ENCODE measurements at regions not wholly inside any gene's neighbourhood (a gene's known extent, or its start where the extent isn't known, plus 50 kb on each side); places are given as distances from the start of the nearest gene placed in this dataset.

DNA sequence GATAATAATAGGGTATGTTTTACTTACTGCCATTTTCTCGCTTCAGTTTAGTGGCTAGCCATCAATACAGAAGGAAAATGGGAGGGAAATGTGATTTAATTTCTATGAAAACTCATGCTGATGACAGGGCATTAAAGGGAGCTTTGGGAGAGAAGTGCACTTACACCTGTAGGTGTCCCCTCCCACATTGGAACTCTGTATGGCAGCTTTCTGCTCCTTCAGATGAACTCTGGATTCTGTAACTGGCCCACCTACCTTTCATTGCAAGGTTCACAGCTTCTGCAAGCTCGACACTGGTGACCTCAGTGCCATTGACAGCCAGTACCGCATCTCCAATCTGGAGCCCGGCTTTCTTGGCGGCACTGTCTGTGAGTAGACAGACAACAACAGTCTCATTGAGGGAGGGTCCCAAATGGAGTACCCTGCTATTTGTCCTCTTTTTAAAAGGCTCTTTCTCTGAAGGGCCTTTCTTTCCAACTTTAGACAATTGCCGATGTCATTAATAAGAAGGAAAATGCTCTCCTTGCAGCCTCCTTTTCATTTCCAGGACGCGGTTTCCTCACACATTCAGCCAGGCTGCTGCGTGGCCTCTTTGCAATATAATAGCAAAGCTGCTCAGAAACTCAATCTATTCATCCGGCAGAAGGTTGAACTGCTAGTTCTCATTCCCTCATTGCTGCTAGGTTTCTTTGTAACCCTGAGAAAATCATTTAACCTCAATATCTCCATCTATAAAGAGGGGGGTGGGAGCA is 63.6 kb downstream of the NUDT12 start:
- DNase-seq, result no peak

DNA sequence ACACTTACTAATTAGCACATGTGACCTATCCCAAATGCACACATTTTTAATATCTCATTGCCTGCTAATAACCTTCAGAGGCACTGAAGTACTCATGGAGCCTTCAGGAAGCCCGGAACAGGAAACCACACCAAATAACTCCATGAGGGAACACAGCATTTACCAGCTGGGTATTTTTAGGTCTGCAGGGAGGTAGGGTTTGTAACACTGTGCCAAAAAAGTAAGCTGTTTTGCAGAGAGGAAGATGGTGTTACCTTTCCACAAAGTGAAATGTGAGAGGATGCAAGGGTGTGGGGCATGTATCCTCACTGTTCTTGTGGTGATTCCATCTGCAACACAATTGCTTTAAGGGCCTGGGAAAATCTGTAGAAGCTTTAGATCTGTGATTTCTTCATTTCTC is 64.4 kb downstream of the NUDT12 start:
- DNase-seq, result no peak

DNA sequence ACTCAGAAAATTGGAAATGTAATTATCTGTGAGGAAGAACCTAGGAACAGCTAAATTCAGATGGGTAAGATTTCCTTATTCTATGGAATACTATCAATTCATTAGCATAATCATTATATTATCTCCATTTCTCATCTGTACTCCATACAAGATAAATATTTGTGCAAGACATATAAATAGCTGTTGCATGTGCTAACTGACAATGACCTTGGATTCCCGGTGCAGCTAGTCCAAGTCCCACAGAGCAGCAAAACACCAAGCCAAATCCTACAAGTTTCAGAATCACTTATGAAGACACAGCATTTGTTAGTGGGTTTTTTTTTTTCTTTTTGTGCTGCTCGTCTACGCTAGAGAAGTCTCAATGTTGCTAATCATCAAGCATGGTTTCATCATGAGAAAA is 64.8 kb downstream of the NUDT12 start:
- no peak for DNase-seq

DNA sequence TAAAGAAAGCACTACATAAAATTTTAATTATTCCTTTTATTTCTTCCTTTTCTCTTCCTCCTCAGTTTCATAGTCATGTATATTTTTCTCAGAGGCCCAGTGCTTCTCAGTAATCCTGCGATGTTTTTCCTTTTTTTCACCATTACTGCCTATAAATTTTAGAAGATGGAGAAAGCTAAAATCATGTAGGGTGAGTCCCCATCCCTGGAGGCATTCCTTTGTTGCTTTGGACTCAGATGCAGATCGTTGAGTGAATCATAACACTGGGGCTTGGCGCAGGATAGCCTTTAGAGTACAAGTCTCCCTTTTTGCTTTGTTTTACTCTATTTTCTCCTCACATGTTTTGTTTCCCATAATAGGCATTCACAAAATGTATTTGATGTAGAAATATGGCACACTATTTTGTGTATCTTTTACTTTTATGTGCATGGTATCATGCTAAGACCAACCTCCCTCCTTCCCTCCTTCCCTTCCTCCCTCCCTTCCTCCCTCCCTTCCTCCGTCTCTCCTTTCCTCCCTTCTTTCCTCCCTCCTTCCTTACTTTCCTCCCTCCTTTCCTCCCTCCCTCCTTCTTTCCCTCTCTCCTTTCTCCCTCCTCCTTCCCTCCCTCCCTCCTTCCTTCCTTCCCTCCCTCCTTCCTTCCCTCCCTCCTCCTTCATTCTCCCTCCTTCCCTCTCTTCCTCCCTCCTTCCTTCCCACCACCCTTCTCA is 72.4 kb downstream of the NUDT12 start:
- no peak for DNase-seq

DNA sequence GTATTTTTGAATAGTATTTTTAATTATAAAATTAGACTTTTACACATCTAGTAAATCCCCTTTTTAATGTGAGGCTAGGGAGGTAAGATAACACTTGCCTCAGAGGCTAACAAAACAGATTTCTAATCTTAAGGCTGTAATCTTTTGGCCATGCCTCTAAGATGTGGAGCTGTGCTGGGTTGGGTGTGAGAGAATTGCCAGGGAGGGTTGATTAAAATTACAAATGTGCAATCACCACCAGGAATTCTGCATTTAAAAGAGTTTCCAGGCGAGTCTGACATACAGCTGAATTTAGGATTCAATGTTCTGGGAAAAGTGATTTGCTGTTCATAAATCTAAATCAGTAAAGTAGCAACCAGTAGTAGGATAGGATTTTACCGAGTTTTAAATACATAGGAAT is 73.3 kb downstream of the NUDT12 start:
- no peak for DNase-seq

DNA sequence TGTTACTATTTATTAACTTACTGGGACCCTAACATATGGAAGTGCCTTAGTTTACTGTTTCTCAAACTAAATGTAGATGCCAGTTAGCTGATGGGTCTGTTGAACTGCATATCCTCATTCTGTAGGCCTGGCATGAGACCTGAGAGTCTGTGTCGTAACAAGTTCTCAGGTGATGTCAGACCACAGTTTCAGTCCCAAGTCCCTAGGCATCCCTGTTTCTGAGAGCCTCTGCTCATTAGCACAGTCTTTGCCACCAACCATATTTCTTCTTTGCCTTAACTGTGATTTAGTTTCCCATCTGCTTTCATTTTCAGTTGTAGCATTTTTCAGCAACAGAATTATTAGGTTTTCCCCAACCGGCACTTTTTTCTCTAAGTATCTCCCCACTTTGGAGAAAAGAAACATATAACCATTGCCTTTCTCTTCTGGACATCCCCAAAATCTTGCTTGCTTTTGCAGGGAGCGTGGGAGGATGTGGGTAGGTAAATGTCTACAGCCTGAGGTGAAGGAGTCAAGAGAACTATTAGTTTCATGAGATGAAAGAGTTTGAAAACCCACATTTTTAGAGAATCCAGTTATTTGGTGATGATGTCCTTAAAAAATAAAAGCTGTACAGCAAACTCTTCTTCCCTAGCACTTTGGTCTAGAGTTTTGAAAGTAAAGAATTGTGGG is 74.6 kb downstream of the NUDT12 start:
- DNase-seq, result no peak

DNA sequence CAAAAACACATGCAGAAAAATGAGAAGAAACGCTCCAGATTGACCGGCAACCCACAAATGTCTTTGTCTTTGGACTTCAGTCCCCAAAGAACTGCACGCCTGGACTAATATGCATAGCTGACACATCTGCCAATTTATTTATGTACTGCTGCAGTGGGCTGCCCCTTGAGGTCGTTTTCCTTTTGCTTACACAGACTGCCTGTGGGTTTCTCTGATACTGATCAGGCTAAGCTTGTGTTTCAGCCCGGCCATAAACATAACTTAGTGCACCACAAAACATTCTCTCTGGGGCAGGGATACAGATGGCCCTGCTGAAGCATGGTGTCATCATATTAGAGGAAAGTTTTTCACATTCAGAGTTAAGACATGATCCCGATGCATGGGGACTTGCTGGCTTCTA is 75.4 kb downstream of the NUDT12 start:
- DNase-seq, result no peak

DNA sequence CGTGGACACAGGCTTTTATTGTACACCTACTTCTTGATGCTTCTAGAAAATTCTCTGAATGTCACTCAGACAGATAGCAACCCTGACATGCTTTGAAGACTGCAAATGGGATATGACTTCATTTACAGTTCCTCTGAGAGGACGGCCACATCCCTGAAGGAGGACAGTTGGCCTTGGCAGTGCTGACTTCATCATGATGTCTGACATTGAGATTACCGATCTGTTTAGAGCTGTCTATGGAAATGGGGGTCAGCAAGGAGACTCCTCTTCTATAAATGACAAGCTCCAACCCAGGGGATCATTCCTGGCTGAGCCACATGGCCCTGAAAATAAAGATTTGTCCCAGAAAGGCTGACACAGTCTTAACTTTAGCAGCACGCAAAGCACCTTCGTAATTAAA is 75.8 kb downstream of the NUDT12 start:
- DNase-seq, result no peak

DNA sequence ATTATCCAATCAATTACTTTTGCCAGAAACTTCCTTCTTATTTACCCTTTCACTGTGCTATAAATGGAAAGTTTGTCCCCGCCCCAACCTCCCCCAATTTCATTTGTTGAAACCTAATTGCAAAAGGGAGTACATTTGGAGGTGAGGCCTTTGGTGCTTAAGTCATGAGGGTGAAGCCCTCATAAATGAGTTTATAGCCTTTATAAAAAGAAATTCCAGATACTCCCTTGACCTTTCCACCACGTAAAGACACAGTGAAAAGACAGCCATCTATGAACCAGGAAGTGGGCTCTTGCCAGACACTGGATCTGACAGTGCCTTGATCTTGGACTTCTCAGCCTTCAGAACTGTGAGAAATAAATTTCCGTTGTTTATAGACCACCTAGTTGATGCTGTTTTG is 82.3 kb downstream of the NUDT12 start:
- DNase-seq, result no peak

DNA sequence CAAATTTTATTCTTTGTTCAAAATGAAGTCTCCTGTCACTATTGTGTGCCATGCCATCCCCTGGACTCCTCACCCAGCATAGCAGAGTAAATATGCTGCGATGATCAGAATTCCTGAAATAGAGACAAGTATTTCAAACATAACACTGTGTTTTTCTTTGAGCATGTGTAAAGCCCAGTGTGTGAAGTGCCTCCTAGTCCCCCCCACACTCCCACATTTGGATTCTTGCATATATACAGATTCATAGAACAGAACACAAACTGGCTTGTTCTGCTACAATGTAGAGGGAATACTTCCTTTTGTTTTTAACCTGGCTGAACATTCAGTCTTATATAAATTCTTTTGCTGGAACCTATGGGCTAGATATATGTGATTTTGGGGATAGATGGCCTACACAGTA is 84.9 kb downstream of the NUDT12 start:
- no peak for DNase-seq

DNA sequence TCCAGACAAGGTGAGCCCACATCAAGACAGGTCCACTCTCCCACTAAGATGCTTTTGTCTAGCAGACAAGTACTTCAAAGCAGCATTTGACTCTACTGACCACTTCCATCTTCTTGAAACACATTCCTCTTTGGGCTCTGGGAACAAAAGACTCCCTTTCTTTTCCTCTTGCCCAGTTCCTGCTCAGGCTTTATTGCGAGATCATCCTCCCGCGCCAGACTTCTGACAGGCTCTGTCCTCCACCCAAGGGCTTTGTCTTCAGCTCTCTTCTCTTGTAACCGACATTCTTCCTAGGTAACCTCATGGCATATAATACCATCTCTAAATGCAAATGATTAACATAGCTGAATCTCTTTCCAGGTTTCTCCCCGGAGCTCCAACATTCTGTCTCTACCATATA is 85.8 kb downstream of the NUDT12 start:
- DNase-seq, result no peak

DNA sequence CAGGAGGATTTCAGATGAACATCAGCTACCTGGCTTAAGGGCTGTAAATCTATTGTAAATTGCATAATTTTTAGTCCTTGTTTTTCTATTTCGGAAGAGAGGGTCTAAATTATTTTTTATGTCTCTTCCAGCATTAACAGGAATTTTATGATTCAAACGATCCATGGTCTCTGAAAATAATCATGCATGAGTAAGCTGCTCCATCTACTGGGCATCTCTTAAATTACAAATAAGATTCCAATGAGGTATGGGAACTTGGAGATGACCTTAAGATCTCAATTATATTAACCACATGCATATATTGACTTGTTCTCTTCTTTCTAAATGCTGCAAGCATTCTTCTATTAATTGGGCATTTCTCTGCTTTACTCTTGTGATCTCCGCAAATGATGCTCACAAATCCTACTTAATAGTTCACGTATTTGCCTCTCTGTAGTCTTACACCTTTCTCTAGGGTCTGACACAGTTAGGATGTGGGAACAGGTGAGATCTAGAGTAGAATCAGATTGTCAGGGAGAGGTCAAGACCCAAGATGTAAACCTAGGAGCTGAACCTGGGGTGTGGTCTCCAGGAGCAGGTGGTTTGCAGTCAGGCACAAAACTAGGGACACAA is 86.9 kb downstream of the NUDT12 start:
- peak; percentile 36 for DNase-seq

DNA sequence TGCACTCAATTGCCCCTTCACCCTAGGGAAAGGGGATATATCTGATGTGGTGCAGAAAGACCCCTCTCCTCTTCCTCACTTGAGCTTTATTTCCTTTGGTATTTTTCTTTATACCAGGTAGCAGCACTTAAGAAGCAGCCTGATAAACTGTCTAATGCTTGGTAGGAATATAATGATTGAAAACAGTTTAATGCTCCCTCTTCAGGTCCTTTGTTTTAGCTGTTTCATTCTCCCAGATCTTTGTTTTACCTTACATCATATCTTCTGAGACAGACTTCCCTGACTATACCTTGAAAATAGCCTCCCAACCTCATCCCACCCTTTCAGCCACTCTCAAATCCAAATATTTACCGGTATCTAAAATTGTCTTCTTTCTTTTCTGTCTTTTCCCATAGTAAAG is 87.9 kb downstream of the NUDT12 start:
- no peak for DNase-seq

DNA sequence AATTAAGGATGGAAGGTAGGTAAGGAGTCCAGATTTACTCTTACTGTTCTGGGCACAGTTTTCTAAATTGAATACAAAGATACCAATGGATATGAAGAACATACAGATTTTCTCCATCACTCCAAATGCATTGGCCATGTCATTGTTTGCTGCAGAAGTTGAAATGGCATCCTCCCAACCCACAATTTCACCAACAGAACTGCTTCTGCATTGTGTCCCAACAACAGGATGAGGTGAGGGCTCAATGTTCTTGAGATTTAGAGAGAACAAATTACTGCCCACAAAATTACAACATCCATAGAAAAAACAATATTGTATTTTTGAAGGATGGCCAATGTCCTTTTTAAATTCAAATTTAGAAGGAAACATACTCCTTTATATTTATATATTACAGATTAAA is 88.9 kb downstream of the NUDT12 start:
- DNase-seq, result no peak

DNA sequence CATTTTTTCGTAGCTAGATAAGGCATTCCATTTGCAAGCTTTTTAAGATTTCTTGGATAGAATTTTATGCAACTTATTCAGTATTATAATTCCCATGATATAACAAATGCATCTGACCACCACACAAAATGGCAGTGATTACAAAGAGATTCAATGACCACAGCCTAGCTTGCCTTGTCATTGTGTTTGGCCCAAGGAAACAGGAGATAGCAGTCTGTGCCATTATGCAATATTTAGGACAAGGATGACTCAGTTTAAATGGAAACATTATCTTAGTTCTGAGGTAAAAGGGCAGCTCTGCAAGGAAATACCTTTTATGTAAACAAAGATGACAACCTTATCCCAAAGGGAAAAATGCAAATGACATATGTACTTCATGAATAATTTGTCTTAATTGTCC is 89.8 kb downstream of the NUDT12 start:
- no peak for DNase-seq

DNA sequence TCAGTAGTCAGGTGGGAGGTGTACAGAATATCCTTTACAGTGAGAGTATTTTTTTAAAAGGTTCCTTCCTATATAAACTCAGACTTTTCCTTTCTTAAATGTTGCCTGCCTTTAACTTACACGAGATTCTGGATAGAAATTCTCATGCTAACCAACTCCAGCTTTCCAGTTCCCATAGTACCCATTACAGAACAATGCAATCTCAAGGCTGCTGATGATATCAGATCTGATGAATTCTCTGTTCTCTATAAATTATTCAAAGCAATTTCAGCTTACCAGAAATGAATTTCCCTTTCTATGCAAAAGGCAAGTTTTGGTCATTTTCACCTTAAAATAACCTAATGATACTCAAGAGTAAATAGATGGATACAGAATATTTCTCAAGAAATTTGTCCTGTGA is 90.3 kb downstream of the NUDT12 start:
- DNase-seq, result no peak

DNA sequence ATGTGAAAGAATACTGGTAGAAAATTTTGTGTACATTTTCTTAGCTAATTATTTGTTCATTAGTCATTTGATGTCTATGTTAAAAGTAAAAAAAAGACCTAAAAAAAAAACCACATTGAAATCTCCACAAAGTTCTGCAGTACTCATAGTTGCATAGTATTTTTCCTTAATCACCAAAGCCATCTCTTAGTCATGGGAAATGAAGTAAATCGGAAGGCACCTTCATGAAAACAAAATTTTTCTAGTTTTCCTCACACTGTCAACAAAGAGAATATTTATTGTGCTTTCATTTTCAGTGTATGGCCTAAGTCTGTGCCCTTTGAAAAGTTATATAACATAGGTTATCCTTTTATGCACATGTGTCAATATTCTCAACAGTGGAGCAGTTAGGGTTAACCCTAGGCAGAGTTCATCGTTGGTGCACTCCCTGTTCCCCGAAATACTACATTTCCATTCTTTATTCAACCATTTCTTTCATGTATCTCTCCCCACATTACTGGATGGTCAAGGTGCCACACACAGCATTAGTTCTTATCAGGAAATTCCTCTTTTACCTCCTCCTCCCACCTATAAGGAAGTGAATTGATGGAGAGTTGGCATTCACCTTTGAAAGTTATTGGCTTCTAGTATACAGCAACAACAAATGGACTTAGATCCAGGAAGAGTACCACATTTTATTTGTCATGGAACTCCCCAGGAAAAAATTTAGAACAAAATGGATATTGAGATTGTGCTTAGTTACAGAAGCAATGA is 93.1 kb downstream of the NUDT12 start:
- no peak for DNase-seq

DNA sequence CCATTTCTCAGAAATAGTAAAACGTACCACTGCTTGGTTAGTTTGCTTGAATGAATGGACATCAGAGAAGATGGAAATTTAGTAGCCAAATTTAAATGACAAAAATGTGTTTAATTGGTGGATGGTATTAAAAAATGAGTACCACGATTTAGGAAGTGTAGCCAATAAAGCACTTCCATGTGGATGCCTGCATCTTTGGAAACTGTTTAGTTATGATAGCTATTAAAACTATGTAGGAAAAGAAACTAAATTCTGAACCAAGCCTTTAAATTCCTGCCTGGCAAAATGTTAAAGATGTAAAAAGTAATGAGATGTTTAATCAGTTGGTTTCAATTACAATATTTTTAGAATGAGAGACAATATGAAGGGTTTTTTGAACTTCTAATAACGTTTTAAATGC is 94.8 kb downstream of the NUDT12 start:
- DNase-seq, result no peak

DNA sequence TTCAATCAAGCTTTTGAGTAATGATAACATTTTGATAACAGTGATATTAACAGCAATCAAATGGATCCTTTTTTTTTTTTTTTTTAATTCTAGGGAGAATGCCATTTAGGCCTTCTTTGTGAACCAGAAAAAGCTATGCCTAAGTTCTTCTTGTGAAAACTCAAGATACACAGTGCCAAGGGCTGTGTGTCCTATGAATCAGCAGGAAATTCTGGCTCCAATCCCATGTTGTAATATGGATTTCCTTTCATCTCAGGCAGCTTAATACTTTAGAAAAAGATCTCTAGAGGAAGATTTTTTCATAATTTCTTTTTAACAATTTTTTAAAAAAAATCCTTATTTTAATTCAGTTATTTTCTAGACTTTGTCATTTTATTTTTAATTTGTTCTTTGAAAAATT is 96.1 kb downstream of the NUDT12 start:
- DNase-seq, result no peak

DNA sequence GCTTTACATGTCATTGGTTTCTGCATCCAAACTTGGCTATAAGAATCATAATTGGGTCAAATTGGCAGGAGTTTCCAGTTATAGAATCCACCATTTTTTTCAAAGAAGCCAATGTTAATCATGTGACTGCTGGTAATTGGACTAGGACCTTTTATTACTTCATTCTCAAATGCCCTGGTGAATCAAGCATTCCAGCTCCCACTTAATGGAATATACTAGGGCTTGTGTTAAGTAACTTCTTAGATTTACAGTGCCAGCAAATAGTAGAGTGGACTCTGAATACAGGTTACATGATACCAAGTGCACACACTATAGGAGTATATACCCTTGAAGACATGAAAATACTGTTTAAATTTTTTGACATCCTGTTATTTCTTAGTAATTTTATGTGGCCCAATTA is 96.7 kb downstream of the NUDT12 start:
- DNase-seq, result no peak

DNA sequence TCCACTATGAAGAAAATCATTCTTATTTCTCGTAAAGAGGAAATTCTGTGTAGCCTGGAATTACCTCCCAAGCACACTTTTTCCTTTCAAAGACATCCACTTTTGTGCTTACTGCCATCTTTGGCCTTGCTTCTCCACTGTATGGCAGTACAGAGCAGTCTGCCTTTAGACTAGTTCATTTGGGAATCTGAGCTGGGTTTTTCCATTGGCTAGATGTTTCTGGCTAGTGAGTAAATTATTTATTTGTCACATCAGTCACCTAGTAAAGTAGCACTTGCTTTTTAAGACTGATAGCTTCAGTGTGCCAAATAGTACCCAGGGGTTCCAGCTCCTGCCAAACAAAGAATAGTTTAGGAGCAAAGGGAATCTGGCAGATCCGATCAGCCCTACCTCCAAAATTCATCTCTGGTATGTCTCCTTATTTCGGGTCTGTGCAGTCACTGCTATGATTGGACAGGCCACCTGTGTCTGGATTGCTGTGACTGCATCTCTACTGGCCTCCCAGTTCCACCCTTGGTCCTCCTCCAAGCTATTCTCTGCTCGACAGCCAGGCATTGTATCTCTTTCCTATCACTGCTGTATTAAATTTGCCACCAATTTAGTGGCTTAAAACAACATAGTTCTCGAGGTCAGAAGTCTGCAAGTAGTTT is 97.6 kb downstream of the NUDT12 start:
- no peak for DNase-seq

DNA sequence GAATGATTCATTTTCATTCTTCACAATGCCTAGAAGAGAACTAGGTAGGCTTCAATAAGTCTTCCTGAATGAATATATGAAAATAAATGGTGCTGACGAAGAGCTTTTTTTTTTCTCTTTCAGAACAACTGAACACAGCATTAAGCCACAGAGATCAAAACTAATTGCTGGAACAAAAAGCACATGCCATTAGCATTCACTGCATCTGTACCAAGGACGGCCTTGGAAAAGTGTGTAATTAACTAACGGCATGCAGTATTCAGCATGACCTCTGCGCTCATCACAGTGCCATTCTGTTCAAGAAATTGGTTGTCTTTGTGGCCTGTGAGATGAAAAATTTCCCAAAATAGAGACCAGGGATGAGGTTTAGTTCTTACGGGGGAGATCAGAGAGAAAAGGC is 99.3 kb downstream of the NUDT12 start:
- DNase-seq, result no peak

DNA sequence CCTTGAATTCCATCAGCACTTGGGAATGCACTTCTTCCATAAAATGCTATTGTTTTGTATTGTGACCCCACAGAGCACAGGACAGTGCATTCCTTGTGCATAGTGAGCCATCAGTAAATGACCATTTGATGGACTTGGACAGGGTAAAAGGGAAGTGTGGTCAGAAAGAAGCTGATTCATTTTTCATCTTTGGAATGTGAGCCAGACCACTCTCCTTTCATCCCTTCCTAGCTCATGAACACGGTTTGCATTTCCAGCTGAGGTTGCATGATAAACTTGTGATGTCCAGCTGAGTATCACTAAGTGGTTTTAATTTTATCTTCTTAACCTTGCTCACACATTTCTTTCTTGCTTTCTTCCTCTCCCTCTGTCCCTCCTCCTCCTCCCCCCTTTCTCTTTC is 101.3 kb downstream of the NUDT12 start:
- no peak for DNase-seq

All from NCI-H774 (cell line).